ENCODE measurements at regions not wholly inside any gene's neighbourhood (a gene's known extent, or its start where the extent isn't known, plus 50 kb on each side); places are given as distances from the start of the nearest gene placed in this dataset.

DNA sequence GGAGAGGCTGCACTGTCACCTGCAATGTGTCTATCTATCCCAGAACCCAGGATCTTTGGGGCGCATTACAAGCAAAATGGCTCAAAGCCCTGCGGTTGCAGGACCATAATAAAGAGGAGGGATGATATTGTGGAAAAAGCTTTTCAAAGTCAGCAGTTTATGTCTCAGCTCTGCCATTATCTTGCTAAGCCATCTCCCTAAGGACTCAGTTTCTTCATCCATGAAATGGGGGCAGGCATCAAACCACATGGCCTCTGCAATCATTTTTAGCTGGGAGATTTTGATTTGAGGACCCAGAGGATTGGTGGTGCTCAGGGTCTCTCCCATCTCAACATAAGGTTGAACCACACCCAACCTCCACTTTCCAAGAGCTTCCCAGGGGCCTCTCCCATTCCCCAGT is 513.8 kb downstream of the MIAT start:
- DNase-seq (ENCODE audit: low read depth): no peak

DNA sequence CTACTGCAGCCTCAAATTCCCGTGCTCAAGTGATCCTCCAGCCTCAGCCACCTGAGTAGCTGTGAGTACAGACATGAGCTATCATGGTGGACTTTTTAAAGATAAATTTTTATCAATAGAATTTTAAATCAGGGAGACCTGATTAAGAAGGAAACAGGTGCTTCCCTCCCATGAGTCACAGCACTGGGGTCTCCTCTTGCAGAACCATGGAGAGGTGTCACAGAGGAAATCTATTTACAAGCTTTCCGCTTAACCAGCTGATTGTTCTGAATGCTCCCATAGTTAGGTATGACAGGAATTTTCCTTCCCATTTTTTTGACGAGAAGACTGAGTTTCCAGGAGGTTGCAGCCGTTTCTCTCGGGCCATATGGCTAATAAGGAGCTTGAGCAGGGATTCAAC is 516.1 kb downstream of the MIAT start:
- DNase-seq (ENCODE audit: low read depth): no peak

DNA sequence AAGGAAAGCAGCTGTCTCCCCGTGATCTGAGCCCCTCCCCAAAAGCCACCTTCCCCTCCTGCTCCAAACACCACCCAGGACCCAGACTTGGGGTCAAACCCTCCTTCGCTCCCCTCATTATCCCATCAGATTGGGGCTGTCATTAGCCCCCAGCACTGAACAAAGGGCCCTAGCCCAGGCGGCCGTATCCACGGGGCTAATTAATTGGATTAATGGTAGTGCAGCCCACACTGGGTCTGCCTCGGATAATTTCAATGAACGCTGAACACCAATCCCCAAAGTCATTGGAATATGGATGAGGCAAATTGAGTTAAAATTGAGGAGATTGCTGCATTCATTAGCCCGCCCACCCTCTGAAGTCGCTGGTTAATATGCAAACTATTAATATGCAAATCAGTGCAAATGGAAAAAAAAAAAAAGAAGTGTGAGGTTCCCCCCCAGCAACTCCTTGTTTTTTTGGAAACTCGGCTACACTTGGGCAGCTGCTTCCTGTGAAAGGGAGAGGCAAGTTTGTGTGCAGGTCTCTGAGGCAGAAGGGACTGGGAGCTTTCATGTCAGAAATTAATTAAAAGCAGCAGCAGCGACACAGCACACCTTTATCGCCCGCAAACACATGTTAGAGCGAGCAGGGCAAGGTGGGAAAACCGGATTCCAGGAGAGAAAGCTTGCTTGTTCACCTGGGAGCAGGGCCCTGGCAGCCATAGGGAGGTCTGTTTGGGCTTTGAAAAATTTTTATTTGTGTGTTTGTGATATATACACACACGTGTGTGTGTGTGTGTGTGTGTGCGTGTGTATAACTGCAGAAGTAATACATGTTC is 517.8 kb downstream of the MIAT start:
- DNase-seq (ENCODE audit: low read depth): no peak

GRCh38 chr22:27175974-27176373 is 518.6 kb downstream of the MIAT start:
- DNase-seq (ENCODE audit: low read depth): no peak

GRCh38 chr22:27179161-27179560 is 521.8 kb downstream of the MIAT start:
- no peak for DNase-seq (ENCODE audit: low read depth)

GRCh38 chr22:27181537-27181936 is 524.1 kb downstream of the MIAT start:
- DNase-seq (ENCODE audit: low read depth): no peak

- DNase-seq (ENCODE audit: low read depth): no peak
Observed at GRCh38 chr22:27183474-27183873, 526.1 kb downstream of the MIAT start.

DNA sequence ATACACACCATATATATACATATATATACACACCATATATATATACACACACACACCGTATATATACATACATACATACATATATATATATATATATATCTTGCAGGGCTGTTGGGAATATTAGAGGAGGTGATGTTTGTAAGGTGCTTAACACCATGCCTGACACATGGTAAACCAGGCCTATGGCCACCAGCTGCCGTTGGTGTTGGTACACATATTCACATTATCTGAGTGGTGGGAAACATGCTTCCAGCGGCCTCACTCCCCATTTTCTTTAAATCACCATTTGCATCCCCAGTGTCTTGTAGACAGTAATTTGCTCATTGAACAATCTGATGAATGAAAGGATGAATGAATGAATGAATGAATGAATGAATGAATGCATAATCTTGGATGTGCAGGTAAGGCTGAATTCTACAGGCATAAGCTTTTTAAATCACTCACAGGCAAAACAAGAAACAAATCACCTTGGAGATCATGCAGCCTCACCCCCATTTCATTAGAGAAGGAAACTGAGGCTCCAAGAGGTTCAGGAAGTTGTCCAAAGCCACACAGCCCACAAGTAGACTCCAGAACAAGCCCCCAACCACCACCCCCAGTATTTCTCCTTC is 527.8 kb downstream of the MIAT start:
- DNase-seq (ENCODE audit: low read depth): no peak

DNA sequence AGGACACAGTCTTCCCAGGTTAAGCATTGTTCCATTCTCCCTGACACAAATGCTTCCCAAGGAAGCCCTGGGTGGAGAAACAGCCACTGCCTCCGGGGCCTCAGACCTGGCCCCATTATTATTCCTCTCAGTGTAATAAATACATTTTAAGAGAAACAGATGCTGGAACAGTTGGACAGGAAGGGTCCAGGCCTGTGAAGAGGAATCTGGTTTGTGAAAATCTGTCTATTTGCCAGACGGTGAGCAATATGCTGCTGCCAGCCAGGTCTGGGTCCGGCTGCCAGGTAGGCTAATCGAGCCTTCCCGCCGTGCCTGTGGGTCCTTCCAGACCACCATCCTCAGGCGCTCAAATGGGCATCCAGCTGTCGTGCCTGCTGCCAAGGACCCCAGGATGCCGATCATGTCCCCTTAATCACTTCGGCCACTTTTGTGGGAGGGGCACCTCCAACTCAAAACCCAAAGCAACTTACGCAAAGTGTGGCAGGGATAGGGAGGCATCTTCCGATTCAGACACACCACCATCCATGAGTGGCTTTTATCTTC is 528.4 kb downstream of the MIAT start:
- DNase-seq (ENCODE audit: low read depth): no peak

DNA sequence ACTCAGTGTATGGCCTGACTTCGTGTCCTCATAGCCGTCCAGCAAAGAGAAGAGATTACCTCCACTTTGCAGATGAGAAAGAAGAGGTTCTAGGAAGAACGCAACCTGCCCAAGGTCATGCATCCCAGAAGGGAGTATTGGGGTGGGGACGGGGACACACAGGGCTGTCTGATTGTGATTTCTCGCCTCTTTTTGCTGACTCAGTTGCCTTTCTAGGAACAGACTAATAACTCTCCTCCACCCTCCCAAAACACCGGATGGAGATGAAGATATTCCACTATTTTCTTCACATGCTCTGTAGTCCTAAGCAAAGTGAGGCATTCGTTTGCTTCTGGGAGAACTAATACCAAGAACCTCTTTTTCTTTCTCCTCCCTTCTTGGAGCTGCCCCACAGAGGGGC is 529.3 kb downstream of the MIAT start:
- DNase-seq (ENCODE audit: low read depth): no peak

DNA sequence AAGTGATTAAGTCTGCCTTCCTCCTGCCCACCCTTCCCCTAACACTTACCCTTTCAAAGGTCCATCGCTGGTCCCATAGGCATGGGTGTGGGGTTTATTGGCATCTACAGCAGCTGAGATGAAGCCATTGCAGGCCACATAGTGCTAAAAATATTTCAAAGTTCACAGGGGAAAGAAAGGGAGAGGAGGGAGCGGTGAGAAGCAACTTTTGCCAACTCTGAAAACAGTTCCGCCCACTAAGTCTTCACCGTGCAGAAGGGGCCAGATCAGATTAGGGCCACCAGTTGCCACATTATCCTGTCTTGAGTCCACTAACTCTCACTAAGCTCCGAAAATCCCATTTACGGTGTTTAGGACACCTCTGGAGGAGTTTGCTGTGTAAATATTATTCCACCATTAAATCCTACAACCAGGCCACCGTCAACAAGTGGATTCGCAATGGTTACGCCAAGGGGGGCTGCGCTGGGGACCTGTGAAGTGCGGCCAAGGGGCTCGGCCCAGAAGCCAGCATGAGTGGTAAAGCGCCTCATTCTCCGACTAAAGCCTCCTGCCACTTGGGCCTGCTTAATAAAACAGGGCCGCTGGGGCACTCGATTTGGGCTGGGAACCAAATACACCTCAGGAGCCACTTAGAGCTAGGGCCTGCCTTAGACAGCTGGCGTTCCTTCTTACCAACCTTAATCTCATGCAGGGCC is 534.9 kb downstream of the MIAT start:
- no peak for DNase-seq (ENCODE audit: low read depth)

DNA sequence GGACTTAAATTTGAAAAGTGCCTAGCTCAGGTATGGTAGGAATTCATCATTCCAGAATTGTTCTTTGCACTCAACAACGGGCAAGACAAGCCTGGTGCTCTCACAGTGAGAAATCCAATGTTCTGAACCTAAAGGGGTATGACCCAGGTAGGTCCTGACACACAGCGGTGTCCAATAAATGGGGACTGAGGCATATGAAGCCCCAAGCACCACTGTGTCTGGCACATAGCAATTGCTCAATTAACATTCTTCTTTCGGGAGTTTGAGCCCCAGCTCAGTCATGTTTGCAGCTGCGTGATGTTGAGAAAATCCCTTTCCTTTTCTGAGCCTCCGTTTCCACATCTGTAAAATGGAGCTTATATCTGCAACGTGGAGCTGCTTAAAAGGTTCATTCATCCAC is 535.8 kb downstream of the MIAT start:
- DNase-seq (ENCODE audit: low read depth): no peak

DNA sequence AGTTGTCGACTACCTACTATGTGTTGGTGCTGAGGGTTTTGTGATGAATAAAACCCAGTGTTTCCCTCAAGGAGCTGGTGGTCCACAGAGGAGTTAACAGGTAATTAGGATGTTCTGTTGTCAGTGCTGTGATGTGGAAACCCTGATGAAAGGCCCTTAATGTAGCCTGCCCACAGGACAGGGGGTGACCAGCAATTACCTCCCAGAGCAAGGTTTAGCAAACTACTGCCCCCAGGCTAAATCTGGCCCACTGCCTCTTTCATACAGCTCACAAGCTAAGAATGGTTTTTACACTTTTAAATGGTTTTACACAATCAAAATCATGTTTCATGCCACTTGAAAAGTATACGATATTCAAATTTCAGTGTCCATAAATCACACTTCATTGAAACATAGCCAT is 536.2 kb downstream of the MIAT start:
- no peak for DNase-seq (ENCODE audit: low read depth)

- no peak for DNase-seq (ENCODE audit: low read depth)
Observed at GRCh38 chr22:27194096-27194748, 536.8 kb downstream of the MIAT start.

GRCh38 chr22:27195094-27195493 is 537.7 kb downstream of the MIAT start:
- DNase-seq (ENCODE audit: low read depth): no peak

GRCh38 chr22:27195494-27195893 is 538.1 kb downstream of the MIAT start:
- DNase-seq (ENCODE audit: low read depth): no peak

DNA sequence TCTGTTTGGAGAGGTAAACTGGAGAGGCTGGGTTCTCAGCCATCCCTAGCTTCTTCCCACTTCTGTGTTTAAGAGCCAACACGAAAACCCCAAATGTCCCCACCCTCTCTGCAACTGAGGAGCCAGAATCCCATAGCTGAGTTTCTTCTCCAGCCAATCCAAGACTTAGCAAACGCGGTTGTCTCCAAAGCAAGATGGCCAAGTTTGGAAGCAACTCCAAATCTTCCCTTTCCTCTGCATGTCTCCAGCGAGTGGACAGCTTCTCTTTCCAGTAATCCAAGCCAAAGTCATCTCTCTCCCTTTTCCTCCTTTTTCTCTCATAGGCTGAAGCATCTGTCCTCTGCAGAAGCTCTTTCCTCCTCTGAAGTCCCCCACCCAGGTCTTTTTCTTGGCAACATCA is 539.2 kb downstream of the MIAT start:
- DNase-seq (ENCODE audit: low read depth): no peak

DNA sequence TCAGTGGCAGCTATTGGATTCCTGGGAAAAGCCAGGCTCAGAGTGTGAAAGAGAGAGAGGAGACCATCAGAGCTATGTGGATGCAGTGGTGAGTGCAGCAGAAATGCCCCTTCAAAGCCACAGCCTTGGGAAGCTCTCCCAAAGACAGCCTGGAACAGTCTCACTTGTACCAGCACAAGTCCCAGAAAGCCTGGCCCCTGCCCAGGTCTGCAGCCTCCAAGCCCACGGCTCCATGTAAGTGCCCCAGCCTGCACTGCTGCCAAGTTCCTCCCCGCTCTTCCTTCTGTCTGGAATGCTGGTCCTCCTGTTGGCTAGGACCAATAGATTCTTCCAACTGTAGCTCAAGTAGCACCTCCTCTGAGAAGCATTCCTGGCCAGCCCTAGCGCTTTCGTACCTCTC is 539.7 kb downstream of the MIAT start:
- DNase-seq (ENCODE audit: low read depth): no peak

- DNase-seq (ENCODE audit: low read depth): no peak
Observed at GRCh38 chr22:27197618-27198017, 540.2 kb downstream of the MIAT start.

DNA sequence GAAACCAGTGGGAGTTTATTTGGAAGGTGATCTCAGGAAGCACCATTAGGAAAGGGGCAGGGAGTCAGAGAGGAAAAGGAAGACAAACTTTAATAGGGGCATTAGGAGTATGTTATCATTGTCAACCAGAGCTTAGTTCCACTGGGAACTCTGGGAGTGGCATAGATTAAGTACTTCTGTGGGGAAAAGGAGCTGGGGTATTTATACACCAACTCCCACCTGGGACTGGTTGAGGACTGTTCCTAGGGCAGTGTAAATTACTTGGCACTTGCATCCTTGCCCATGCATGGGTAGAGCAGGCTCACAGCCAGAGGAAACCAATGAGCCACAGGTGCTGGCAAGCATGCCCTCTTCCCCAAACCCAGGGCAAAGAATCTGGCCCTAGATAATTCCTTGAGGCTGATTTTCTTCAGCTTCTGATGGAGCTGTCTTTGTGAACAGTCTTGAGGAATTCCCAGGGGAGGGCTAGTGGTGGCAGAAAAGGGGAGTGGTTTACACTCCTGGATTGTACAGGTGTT is 541.2 kb downstream of the MIAT start:
- no peak for DNase-seq (ENCODE audit: low read depth)

- DNase-seq (ENCODE audit: low read depth): no peak
Observed at GRCh38 chr22:27199354-27199753, 542.0 kb downstream of the MIAT start.

DNA sequence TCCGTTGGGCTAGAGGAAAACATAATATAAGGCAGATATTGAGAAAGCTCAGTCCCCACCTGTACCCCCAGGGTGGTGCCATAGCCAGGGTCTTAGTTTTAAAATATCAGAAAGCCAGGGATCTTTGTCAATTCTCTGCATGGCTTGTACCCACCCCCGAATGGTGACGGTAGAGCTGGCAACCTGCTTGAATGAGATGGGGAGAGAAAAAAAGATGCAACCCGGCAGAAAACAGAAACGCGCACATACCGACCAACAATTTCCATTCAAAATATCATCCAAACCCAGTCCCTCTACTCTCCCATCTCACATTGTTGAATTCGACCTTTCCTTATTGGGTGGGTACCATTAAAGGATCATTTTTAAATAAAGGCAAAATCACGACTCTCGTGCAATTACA is 543.9 kb downstream of the MIAT start:
- no peak for DNase-seq (ENCODE audit: low read depth)

All from forelimb muscle (tissue), 1 donor.